GM12875 (cell line): ENCODE measurements at regions not wholly inside any gene's neighbourhood (a gene's known extent, or its start where the extent isn't known, plus 50 kb on each side); places are given as distances from the start of the nearest gene placed in this dataset.

Source experiments
- H3K4me3 ChIP-seq: one replicate; pipeline ENCODE4 v1.5.1; 2011; ENCODE audit warnings: low read depth, low read length, control low read depth
- TF ChIP-seq, protein P1 (sequence below): IDR thresholded peaks from 2 replicates; pipeline ENCODE4 v1.5.1; 2011; ENCODE audit warnings: low read depth, mild to moderate bottlenecking, control low read depth, inconsistent platforms, low read length, moderate library complexity, borderline replicate concordance; ENCODE audit not compliant: insufficient read depth

DNA sequence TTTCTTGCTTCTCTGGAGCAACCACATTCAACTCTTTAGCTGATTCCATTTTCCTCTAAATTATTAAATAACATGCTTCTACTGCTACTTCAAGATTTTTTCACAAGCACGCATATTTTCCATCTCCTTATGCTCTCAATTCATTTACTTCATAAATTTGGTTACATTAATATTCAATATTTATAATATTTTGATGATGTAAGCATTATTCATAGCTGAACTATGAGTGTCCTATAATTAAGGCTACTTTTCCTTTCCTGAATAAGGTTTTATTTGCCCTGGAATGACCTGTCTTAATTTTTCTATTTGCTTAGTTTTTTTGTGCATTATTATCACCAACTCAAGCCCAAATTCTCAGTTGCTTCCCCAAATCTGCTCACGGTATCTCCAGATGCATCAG is 109.4 kb upstream of the ADPGK start:
- H3K4me3 ChIP-seq = no peak overlapping the region
- TF ChIP-seq, protein P1, sequence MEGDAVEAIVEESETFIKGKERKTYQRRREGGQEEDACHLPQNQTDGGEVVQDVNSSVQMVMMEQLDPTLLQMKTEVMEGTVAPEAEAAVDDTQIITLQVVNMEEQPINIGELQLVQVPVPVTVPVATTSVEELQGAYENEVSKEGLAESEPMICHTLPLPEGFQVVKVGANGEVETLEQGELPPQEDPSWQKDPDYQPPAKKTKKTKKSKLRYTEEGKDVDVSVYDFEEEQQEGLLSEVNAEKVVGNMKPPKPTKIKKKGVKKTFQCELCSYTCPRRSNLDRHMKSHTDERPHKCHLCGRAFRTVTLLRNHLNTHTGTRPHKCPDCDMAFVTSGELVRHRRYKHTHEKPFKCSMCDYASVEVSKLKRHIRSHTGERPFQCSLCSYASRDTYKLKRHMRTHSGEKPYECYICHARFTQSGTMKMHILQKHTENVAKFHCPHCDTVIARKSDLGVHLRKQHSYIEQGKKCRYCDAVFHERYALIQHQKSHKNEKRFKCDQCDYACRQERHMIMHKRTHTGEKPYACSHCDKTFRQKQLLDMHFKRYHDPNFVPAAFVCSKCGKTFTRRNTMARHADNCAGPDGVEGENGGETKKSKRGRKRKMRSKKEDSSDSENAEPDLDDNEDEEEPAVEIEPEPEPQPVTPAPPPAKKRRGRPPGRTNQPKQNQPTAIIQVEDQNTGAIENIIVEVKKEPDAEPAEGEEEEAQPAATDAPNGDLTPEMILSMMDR = no peak

DNA sequence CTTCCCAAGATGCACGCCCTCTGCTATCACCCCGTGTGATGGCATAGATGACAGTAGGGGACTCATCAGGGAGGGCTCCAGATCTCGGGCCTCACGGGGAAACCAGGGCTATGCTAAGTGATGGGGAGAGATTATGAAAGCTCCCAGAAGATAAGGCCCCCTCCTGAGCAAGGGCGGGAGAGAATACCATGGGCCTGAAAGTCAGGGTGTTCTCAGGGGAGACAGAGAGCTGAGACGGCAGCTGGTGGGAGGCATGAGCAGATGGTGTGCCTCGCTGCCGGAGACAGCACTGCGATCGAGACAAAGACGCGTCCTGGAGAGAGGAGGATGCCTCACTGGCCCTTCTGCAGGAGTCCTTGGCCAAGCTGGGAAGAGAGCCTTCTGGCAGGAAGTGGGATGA is 106.5 kb upstream of the ADPGK start:
- no peak overlapping the region for H3K4me3 ChIP-seq

DNA sequence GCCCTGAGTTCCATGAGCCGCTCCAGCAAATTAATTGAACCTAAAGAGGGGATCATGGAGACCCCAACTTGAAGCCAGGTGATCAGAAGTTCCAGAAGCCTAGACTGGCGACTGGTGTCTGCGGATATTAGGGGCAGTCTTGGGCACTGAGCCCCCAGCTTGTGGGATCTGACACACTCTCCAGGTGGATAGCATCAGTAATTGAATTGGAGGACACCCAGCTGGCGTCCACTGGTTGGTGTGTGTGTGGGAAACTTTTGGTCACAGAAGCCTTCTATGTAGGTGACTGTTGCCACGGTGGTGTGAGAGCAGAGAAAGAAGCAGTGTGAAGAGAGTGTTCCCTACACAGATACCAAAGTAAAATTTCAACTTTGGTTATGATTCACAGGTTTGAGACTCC is 106.0 kb upstream of the ADPGK start:
- H3K4me3 ChIP-seq = no peak overlapping the region
- TF ChIP-seq, protein P1 = no peak

More for the DNA sequence above, 106.5 kb upstream of the ADPGK start:
- TF ChIP-seq, protein P1 = no peak

DNA sequence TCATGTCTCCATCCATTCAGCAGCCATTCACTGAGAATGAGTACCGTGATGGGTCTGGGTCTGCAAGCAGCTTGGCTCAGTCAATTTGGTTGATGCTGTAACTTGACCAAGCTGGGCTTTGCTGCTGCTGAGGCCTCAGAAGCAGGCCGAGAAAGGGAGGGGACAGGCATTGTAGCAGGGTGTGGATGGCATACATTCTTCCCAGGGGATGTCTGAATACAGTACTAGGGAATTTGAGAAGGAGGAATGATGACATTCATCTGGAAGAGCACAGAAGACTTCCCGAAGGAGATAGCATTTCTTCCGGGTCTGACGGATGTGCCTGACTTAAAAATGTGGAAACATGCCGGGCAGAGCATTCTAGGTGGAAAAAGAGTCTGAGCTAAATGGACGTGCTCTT is 105.3 kb upstream of the ADPGK start:
- H3K4me3 ChIP-seq = no peak overlapping the region
- TF ChIP-seq, protein P1 = no peak

DNA sequence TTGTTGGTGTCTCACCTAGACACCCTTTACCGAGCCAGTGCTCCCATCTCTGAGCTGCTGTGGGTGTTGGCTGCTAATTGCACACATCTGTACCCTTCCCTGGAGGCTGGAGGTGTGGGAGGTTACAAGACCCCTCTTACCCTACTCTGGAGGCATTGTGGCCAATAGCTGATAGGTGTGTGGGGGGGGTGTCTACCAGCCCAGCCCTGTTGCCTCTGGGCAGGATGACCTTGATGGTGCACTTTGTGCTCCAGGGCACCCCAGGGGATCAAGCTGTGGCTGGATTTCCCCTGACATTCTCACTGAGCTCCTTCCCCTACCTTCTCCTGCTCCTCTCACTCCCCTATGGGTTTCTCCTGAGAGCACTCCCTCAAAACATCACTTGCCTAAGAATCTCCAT is 104.7 kb upstream of the ADPGK start:
- no peak overlapping the region for H3K4me3 ChIP-seq
- TF ChIP-seq, protein P1 = no peak

DNA sequence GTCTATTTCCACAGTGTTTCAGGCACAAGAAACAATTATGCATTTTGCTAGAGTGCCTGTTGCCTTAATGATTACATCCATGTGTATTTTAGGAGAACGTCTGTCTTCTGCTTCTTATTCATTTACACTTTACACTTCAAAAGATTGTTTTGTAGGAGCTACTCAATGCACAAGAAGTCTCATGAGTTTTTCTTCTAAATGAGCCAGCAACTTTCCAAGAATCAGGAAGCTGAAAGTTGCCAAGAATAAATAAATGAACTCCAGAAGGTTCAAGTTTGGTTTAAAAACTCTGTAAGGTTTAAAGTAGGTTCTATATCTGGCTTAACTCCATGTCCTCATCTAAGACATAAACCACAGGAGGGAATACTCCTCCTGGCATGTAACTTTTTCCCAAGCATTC is 103.8 kb upstream of the ADPGK start:
- TF ChIP-seq, protein P1 = no peak
- H3K4me3 ChIP-seq = no peak overlapping the region

DNA sequence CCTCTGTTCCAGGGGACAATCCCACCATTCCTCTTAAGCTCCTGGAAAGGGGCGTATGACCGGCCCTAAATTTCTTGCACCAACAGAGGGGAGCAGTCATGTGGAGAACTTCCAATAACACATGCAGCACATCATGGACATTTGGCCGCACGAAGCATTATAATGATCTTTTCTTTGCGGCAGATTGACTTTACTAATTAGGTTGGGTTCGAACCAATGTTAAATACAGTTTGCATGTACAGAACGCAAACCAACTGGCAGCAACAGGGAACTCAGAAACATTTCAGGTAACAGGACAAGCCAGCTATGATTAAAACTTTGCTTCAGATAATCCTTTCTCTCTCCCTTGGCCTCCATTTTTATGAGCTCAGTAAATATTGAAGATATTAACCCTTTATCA is 100.8 kb upstream of the ADPGK start:
- TF ChIP-seq, protein P1 = no peak
- H3K4me3 ChIP-seq = no peak overlapping the region
